ENCODE measurements at regions not wholly inside any gene's neighbourhood (a gene's known extent, or its start where the extent isn't known, plus 50 kb on each side); places are given as distances from the start of the nearest gene placed in this dataset.
"Not testable (repeated sequence)": the region's sequence is repeated elsewhere in the genome, so short reads cannot be mapped to it uniquely, and the experiment has no call there.

DNA sequence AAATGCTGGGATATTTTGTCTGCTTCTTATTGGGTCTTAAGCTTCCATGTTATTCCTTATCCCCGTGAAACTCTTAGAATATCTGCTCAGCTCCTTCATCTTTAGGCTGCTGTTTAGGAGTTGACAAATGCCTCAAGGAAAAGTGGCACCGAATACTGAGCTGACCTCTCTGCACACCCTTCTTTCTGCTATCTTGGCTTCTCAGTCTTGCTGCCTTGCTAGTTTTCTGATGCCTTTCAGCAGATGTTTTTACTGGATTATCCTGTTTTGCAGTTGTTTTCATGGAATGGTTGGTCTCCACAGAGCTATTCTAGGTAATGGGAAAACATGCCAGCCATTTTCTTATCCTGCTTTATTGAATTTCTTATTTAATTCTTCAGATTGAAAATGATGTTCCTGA lies 86.3 kb downstream of the GYPE start:
- no peak for DNase-seq (ENCODE audit: extremely low read depth in 1 of 11, low read depth in 9 of 11, low spot score in 4 of 11)

- DNase-seq (ENCODE audit: extremely low read depth in 1 of 11, low read depth in 9 of 11, low spot score in 4 of 11) = not testable (repeated sequence)
Measured at GRCh38 chr4:143817866-143818265, 87.5 kb downstream of the GYPE start.

DNA sequence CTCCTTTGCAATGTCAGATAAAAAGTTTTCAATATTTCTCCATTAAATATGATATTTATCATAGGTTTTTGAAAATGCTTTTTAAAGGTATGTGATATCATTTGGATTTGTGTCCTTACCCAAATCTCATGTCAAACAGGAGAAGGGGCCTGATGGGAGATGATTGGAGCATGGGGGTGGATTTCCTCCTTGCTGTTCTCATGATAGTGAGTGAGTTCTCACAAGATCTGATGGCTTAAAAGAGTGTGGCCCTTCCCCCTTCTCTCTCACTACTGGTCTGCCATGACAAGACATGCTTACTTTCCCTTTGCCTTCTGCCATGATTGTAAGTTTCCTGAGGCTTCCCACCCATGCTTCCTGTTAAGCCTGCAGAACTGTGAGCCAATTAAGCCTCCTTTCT lies 90.0 kb downstream of the GYPE start:
- not testable (repeated sequence) for DNase-seq (ENCODE audit: extremely low read depth in 1 of 11, low read depth in 9 of 11, low spot score in 4 of 11)

- DNase-seq (ENCODE audit: extremely low read depth in 1 of 11, low read depth in 9 of 11, low spot score in 4 of 11) = not testable (repeated sequence)
Measured at GRCh38 chr4:143813431-143814154, 91.8 kb downstream of the GYPE start.

GRCh38 chr4:143791693-143792092 lies 91.2 kb upstream of the FREM3 start:
- DNase-seq (ENCODE audit: extremely low read depth in 1 of 11, low read depth in 9 of 11, low spot score in 4 of 11) = not testable (repeated sequence)

GRCh38 chr4:143790425-143790824 lies 90.0 kb upstream of the FREM3 start:
- DNase-seq (ENCODE audit: extremely low read depth in 1 of 11, low read depth in 9 of 11, low spot score in 4 of 11) = not testable (repeated sequence)

GRCh38 chr4:143789618-143790017 lies 89.1 kb upstream of the FREM3 start:
- not testable (repeated sequence) for DNase-seq (ENCODE audit: extremely low read depth in 1 of 11, low read depth in 9 of 11, low spot score in 4 of 11)

DNA sequence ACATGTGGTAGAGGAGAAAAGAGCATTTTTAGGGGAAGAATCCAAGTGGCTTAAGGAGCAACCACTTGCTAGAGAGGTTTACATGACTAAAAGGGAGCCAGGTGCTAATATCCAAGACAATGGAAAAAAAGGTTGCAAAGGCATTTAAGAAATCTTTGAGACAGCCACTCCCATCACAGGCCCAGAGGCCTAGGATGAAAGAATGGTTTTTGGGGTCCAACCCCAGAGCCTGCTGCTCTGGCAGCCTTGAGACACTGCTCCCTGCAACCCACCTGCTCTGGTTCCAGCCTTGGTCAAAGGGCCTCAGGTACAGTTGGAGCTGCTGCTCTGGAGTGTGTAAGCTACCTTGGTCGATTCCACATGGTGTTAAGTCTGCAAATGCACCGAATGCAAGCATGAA lies 84.1 kb upstream of the FREM3 start:
- DNase-seq (ENCODE audit: extremely low read depth in 1 of 11, low read depth in 9 of 11, low spot score in 4 of 11) = no peak

- no peak for DNase-seq (ENCODE audit: extremely low read depth in 1 of 11, low read depth in 9 of 11, low spot score in 4 of 11)
Measured at GRCh38 chr4:143782521-143782920, 82.0 kb upstream of the FREM3 start.

DNA sequence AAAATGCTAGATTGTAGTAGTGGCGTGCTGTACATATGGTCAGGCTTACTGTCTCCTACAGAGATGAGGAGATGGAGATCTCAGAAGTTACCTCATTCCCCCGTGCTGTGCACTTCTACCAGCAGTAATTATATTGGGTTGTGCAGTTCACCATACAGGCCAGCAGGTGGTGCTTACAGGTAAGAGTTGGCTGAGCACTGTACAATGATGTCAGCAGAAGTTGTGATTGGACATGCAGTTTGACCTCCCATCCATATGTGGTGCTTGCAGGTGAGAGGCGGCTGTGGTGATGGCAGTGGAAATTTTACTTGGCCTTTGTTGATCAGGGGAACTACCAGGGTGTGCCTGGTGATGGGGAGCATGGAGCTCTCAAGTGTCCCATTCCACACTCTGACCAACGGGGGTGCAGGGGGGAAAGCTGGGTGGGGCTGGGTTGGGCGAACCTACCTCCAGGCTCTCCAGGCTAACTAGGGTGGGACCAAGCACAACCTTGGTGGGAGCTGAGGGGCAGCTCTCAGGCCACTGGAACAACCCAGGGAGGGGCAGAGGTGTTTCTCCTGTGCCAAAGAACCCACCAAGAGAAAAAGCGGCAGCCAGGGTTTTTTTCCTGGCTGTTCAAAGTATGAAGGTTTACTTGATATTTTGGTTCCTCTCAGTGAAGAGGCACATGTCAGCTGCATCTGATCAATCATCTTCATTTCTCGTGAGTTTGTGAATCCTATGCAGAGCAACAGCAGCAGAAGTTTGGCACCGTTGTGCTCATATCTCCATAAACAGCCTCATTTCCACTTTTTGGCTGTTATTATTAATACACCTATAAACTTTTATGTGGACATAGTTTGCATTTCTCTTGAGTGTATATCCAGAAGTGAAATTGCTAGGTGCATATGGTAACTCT lies 73.8 kb upstream of the FREM3 start:
- peak in 5 of 11 donors; percentile 4 to 17 (median 9) for DNase-seq (ENCODE audit: extremely low read depth in 1 of 11, low read depth in 9 of 11, low spot score in 4 of 11)

DNA sequence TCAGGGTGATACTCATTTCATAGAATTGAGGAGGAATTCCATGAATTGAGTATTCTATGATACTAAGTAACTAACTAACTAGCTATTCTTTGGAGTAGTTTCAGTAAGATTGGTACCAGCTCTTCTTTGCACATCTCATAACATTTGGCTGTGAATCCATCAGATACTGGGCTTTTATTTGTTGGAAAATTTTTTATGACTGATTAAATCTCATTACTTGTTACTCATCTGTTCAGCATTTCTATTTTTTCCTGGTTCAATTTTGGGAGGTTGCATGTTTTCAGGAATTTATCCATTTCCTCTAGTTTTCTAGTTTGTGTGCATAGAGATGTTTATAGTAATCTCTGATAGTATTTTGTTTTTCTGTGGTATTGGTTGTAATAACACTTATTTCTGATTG lies 70.8 kb upstream of the FREM3 start:
- DNase-seq (ENCODE audit: extremely low read depth in 1 of 11, low read depth in 9 of 11, low spot score in 4 of 11) = no peak

GRCh38 chr4:143768007-143768591 lies 67.6 kb upstream of the FREM3 start:
- DNase-seq (ENCODE audit: extremely low read depth in 1 of 11, low read depth in 9 of 11, low spot score in 4 of 11) = no peak

- no peak for DNase-seq (ENCODE audit: extremely low read depth in 1 of 11, low read depth in 9 of 11, low spot score in 4 of 11)
Measured at GRCh38 chr4:143763587-143763986, 63.1 kb upstream of the FREM3 start.

- no peak for DNase-seq (ENCODE audit: extremely low read depth in 1 of 11, low read depth in 9 of 11, low spot score in 4 of 11)
Measured at GRCh38 chr4:143762511-143762910, 62.0 kb upstream of the FREM3 start.
